HFF-Myc (cell line): ENCODE measurements at regions not wholly inside any gene's neighbourhood (a gene's known extent, or its start where the extent isn't known, plus 50 kb on each side); places are given as distances from the start of the nearest gene placed in this dataset.

Experiments
- DNase-seq: peaks from one replicate; pipeline ENCODE4 v3.0.0-alpha.2; 2011; ENCODE audit warnings: low read depth; ENCODE audit errors: extremely low read depth
- H3K4me3 ChIP-seq: replicated peaks from 2 replicates; pipeline ENCODE4 v1.5.1; 2011; ENCODE audit warnings: low read depth, mild to moderate bottlenecking, control low read depth, low read length
- CTCF ChIP-seq: IDR thresholded peaks from 2 replicates; pipeline ENCODE4 v1.5.1; 2012; ENCODE audit warnings: mild to moderate bottlenecking, low read depth, low read length, control low read depth; ENCODE audit errors: missing control alignments

GRCh38 chr11:69215784-69216415, 60.2 kb downstream of the SMIM38 start:
- DNase-seq: no peak
- H3K4me3 ChIP-seq: no peak overlapping the region
- TF ChIP-seq CTCF: no peak

- no peak for TF ChIP-seq CTCF
- no peak overlapping the region for H3K4me3 ChIP-seq
- DNase-seq: no peak
Measured at GRCh38 chr11:69216647-69217051, 60.9 kb downstream of the SMIM38 start.

- TF ChIP-seq CTCF: no peak
- no peak overlapping the region for H3K4me3 ChIP-seq
- no peak for DNase-seq
Measured at GRCh38 chr11:69217276-69218105, 61.8 kb downstream of the SMIM38 start.

GRCh38 chr11:69218271-69218682, 62.5 kb downstream of the SMIM38 start:
- DNase-seq: peak; percentile 33
- no peak for TF ChIP-seq CTCF
- no peak overlapping the region for H3K4me3 ChIP-seq

GRCh38 chr11:69218946-69219720, 63.4 kb downstream of the SMIM38 start:
- H3K4me3 ChIP-seq: no peak overlapping the region
- no peak for DNase-seq
- TF ChIP-seq CTCF: no peak

- H3K4me3 ChIP-seq: no peak overlapping the region
- no peak for DNase-seq
- TF ChIP-seq CTCF: no peak
Measured at GRCh38 chr11:69219991-69220390, 64.3 kb downstream of the SMIM38 start.
